Trophoblast cell (in vitro differentiated cells and primary cell): ENCODE measurements at regions not wholly inside any gene's neighbourhood (a gene's known extent, or its start where the extent isn't known, plus 50 kb on each side); places are given as distances from the start of the nearest gene placed in this dataset.

Experiments
- DNase-seq, 2 donors: peaks; one replicate each; pipeline ENCODE4 v3.0.0-alpha.2; 2016
- H2AFZ ChIP-seq: 2 replicates; pipeline ENCODE4 v1.6.1; 2013; ENCODE audit warnings: low read length, moderate library complexity, mild to moderate bottlenecking; ENCODE audit not compliant: insufficient read depth, poor library complexity
- H2AK5ac ChIP-seq: 2 replicates; pipeline ENCODE4 v1.6.1; 2013; ENCODE audit warnings: mild to moderate bottlenecking, low read length
- H2BK120ac ChIP-seq: 2 replicates; pipeline ENCODE4 v1.6.1; 2013; ENCODE audit warnings: low read length, mild to moderate bottlenecking, moderate library complexity; ENCODE audit not compliant: insufficient read depth, poor library complexity
- H2BK12ac ChIP-seq: 2 replicates; pipeline ENCODE4 v1.6.1; 2013; ENCODE audit warnings: mild to moderate bottlenecking, low read length, moderate library complexity
- H2BK5ac ChIP-seq: 2 replicates; pipeline ENCODE4 v1.6.1; 2013; ENCODE audit warnings: low read length, low read depth, moderate library complexity, mild to moderate bottlenecking; ENCODE audit not compliant: poor library complexity
- H3K14ac ChIP-seq: 2 replicates; pipeline ENCODE4 v1.6.1; 2013; ENCODE audit warnings: mild to moderate bottlenecking, low read length
- H3K18ac ChIP-seq: 2 replicates; pipeline ENCODE4 v1.6.1; 2013; ENCODE audit warnings: mild to moderate bottlenecking, low read length
- H3K23ac ChIP-seq: 2 replicates; pipeline ENCODE4 v1.6.1; 2013; ENCODE audit warnings: low read length
- H3K27ac ChIP-seq: 2 replicates; pipeline ENCODE4 v1.5.1; 2013; ENCODE audit warnings: low read depth, mild to moderate bottlenecking, inconsistent platforms, low read length, moderate library complexity
- H3K27me3 ChIP-seq: 2 replicates; pipeline ENCODE4 v1.6.1; 2013; ENCODE audit warnings: inconsistent platforms, mild to moderate bottlenecking, low read length, moderate library complexity; ENCODE audit not compliant: insufficient read depth
- H3K36me3 ChIP-seq, 2 experiments: 1 replicate in 1 of 2; 2 replicates in 1 of 2; pipeline ENCODE4 v1.6.1; 2013; ENCODE audit warnings: low read length in 2 of 2, mild to moderate bottlenecking in 2 of 2, moderate library complexity in 1 of 2; ENCODE audit not compliant: insufficient read depth in 2 of 2, control insufficient read depth in 1 of 2
- H3K4ac ChIP-seq: 2 replicates; pipeline ENCODE4 v1.6.1; 2013; ENCODE audit warnings: low read depth, mild to moderate bottlenecking, low read length, moderate library complexity
- H3K4me1 ChIP-seq, 2 experiments: 1 replicate in 1 of 2; 2 replicates in 1 of 2; pipeline ENCODE4 v1.6.1; 2013; ENCODE audit warnings: low read length in 2 of 2, mild to moderate bottlenecking in 2 of 2, moderate library complexity in 1 of 2; ENCODE audit not compliant: insufficient read depth in 2 of 2, control insufficient read depth in 1 of 2
- H3K4me2 ChIP-seq: 2 replicates; pipeline ENCODE4 v1.6.1; 2013; ENCODE audit warnings: inconsistent platforms, mild to moderate bottlenecking, low read length, moderate library complexity
- H3K4me3 ChIP-seq: 2 replicates; pipeline ENCODE4 v1.5.1; 2013; ENCODE audit warnings: mild to moderate bottlenecking, low read depth, low read length, inconsistent platforms
- H3K79me1 ChIP-seq: one replicate; pipeline ENCODE4 v1.6.1; 2013; ENCODE audit warnings: low read length
- H3K79me2 ChIP-seq: 2 replicates; pipeline ENCODE4 v1.6.1; 2013; ENCODE audit warnings: low read length, mild to moderate bottlenecking; ENCODE audit not compliant: control insufficient read depth, insufficient read depth, poor library complexity
- H3K9ac ChIP-seq: 2 replicates; pipeline ENCODE4 v1.6.1; 2013; ENCODE audit warnings: mild to moderate bottlenecking, low read length
- H3K9me3 ChIP-seq: 2 replicates; pipeline ENCODE4 v1.6.1; 2013; ENCODE audit warnings: low read depth, mild to moderate bottlenecking, control low read depth, inconsistent platforms, low read length; ENCODE audit not compliant: insufficient read depth
- H4K12ac ChIP-seq: 2 replicates; pipeline ENCODE4 v1.6.1; 2013; ENCODE audit warnings: low read depth, mild to moderate bottlenecking, low read length, moderate library complexity
- H4K8ac ChIP-seq: 2 replicates; pipeline ENCODE4 v1.6.1; 2013; ENCODE audit warnings: low read depth, mild to moderate bottlenecking, low read length, moderate library complexity
- H4K91ac ChIP-seq: one replicate; pipeline ENCODE4 v1.6.1; 2013; ENCODE audit warnings: low read depth, mild to moderate bottlenecking, low read length, moderate library complexity
- WGBS: extraction: QIAGEN DNeasy Blood & Tissue Kit; methylation state at CpG from one replicate; pipeline ENCODE4 v1.1.7; 2013; ENCODE audit warnings: missing lambda C conversion rate; ENCODE audit not compliant: insufficient read length, insufficient coverage; ENCODE audit errors: extremely low coverage; 5-methylcytosine and 5-hydroxymethylcytosine counted together

DNA sequence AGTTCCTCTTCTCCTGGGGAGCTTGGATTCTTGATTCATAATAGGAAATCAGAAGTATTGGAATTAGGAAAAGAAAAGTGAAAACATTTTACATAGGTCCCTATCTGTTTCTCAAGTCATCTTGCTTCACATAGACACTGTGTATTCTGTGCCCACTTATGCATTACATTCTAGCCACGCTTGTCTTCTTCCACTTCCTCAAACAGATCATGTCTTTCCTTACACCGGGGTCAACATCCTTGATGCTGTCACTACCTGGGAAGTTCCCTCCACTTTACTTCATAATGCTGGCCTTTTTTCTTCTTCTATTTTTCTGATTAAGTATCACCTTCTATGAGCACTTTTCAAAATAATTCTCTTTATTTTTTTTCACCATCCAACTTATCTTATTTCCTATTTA is 606.4 kb upstream of the CDH8 start:
- WGBS: no CpG with 5 or more reads among the region's 2 CpGs

DNA sequence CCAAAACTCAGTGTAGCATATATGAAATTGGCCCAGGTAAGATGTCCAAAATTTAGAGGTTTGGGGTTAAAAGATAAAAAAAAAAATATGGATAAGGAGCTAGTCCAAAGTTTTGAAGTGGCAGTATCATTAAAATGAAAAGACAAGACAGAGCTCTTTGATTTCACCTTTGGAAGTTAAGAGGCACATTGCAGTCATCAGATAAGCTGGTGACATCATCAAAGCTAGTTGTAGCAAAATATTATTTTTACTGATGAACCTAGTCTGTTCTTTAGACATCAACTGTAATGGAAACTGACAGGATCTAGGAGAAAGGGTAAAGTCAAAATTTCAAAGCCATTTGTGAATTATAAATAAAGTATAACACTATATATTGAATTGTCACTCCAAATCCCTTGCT is 603.7 kb upstream of the CDH8 start:
- Histone ChIP-seq H3K36me3 (no peaks in the 10 kb centered on the region), H3K9ac (no peak overlapping the region), H3K18ac (no peak overlapping the region), H2BK5ac (no peak overlapping the region), H4K91ac (no peak overlapping the region), H3K4me2 (no peak overlapping the region), H3K9me3 (no peaks in the 10 kb centered on the region), H4K12ac (no peak overlapping the region), H3K23ac (no peak overlapping the region), H2BK120ac (no peak overlapping the region), H3K79me1 (no peaks in the 10 kb centered on the region), H3K4ac (no peak overlapping the region), H3K27ac (no peak overlapping the region), H2AFZ (no peak overlapping the region), H3K27me3 (no peaks in the 10 kb centered on the region), H3K4me1 (no peaks in the 10 kb centered on the region), H2BK12ac (no peak overlapping the region), H3K79me2 (no peaks in the 10 kb centered on the region), H3K4me3 (no peak overlapping the region), H3K14ac (no peak overlapping the region), H2AK5ac (no peak overlapping the region), H4K8ac (no peak overlapping the region)
- no peak for DNase-seq

More for the DNA sequence above, 606.4 kb upstream of the CDH8 start:
- Histone ChIP-seq H2AK5ac (no peak overlapping the region), H3K9ac (no peak overlapping the region), H3K4me1 (no peaks in the 10 kb centered on the region), H3K23ac (no peak overlapping the region), H3K79me2 (no peaks in the 10 kb centered on the region), H2AFZ (no peak overlapping the region), H2BK12ac (no peak overlapping the region), H3K9me3 (no peaks in the 10 kb centered on the region), H2BK5ac (no peak overlapping the region), H4K91ac (no peak overlapping the region), H3K4me2 (no peak overlapping the region), H3K4ac (no peak overlapping the region), H3K14ac (no peak overlapping the region), H3K18ac (no peak overlapping the region), H3K79me1 (no peaks in the 10 kb centered on the region), H2BK120ac (no peak overlapping the region), H4K12ac (no peak overlapping the region), H3K4me3 (no peak overlapping the region), H4K8ac (no peak overlapping the region), H3K27me3 (no peaks in the 10 kb centered on the region), H3K36me3 (no peaks in the 10 kb centered on the region), H3K27ac (no peak overlapping the region)
- no peak for DNase-seq

DNA sequence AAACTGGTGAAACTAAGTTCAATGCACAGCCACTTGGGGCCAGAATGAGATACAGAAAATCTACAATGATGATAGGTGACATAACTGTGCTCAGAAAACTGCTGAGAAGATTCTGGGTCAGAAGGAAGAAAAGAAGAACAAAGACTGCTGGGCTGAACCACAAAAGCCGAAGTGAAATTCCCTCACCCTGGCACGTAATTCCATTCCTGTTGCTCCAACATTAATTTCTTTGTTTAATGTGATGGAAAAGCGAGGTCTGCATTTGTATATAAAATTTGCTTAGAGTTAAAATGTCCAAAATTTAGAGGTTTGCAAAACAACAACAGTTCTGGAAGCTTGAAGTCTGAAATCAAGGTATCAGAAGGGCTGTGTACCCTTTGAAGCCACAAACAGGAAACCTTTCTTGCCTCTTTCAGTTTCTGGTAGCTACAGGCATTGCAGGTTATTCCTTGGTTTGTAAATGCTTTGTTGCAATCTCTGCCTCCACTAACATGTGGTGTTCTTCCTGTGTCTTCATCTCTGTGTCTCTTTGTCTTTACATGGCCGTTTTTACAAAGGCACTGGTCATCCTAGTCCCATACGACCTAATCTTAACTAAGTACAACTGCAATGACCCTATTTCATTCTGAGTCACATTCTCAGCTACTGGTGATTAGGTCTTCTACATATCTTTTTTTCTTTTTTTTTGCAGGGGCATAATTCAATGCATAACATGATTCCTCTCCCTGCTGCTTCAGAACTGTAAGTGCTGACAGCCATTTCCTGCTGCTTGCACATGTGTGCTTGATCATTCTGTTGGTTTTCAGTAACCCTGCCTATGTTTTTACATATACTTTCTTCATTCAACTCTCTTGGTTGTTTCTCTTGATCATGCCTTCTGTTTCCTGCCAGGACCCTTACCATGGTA is 603.0 kb upstream of the CDH8 start:
- no peaks in the 10 kb centered on the region for H3K4me1 ChIP-seq
- H3K9ac ChIP-seq: no peak overlapping the region
- no peak overlapping the region for H4K12ac ChIP-seq
- no peak overlapping the region for H3K27ac ChIP-seq
- WGBS: no CpG with 5 or more reads among the region's 5 CpGs
- no peaks in the 10 kb centered on the region for H3K9me3 ChIP-seq
- no peak for DNase-seq
- no peak overlapping the region for H2BK120ac ChIP-seq
- no peak overlapping the region for H3K14ac ChIP-seq
- no peak overlapping the region for H3K4me3 ChIP-seq
- H3K36me3 ChIP-seq: no peaks in the 10 kb centered on the region
- no peak overlapping the region for H3K18ac ChIP-seq
- H3K23ac ChIP-seq: no peak overlapping the region
- no peak overlapping the region for H4K8ac ChIP-seq
- H4K91ac ChIP-seq: no peak overlapping the region
- no peak overlapping the region for H2BK12ac ChIP-seq
- no peaks in the 10 kb centered on the region for H3K79me1 ChIP-seq
- H3K4ac ChIP-seq: no peak overlapping the region
- no peaks in the 10 kb centered on the region for H3K27me3 ChIP-seq
- H3K79me2 ChIP-seq: no peaks in the 10 kb centered on the region
- H3K4me2 ChIP-seq: no peak overlapping the region
- no peak overlapping the region for H2AK5ac ChIP-seq
- H2BK5ac ChIP-seq: no peak overlapping the region
- no peak overlapping the region for H2AFZ ChIP-seq

DNA sequence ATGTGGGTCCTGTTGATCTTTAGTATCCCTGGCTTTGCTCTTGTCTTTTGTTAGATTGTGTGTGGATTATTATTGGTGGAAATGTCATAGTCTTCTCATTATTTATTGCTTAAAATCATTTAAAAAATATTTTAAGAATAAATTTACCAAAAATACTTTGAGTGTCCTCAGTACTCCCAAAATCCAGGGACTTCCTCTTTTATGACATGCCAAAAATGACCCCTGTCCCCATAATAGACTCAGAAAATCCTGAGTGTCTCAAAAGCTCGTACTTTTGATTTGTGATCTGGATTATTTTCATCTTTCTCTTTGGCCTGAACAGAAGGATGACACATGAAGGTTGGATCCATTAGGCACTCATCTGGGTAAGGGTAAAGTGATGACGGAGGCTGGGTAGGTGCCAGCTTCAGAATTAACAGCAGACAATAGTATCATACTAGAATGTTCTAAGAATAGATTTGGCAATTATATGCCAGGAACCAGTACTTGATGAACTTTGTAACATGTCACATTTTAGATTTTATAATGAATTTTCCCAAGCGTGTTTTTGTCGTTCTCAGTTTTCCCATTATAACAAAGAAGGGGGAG is 602.2 kb upstream of the CDH8 start:
- H2BK12ac ChIP-seq: no peak overlapping the region
- no peak overlapping the region for H4K12ac ChIP-seq
- H4K8ac ChIP-seq: no peak overlapping the region
- no peaks in the 10 kb centered on the region for H3K4me1 ChIP-seq
- H3K79me1 ChIP-seq: no peaks in the 10 kb centered on the region
- no peak overlapping the region for H3K9ac ChIP-seq
- no peak overlapping the region for H4K91ac ChIP-seq
- no peak for DNase-seq
- no peaks in the 10 kb centered on the region for H3K36me3 ChIP-seq
- WGBS: no CpG with 5 or more reads among the region's 4 CpGs
- H3K18ac ChIP-seq: no peak overlapping the region
- H2AFZ ChIP-seq: no peak overlapping the region
- no peak overlapping the region for H3K4me3 ChIP-seq
- H3K27ac ChIP-seq: no peak overlapping the region
- no peaks in the 10 kb centered on the region for H3K27me3 ChIP-seq
- no peak overlapping the region for H2BK120ac ChIP-seq
- H2BK5ac ChIP-seq: no peak overlapping the region
- no peak overlapping the region for H3K23ac ChIP-seq
- no peak overlapping the region for H2AK5ac ChIP-seq
- no peaks in the 10 kb centered on the region for H3K79me2 ChIP-seq
- H3K9me3 ChIP-seq: no peaks in the 10 kb centered on the region
- no peak overlapping the region for H3K4ac ChIP-seq
- no peak overlapping the region for H3K4me2 ChIP-seq
- no peak overlapping the region for H3K14ac ChIP-seq
